ENCODE measurements at regions not wholly inside any gene's neighbourhood (a gene's known extent, or its start where the extent isn't known, plus 50 kb on each side); places are given as distances from the start of the nearest gene placed in this dataset.
"Not testable (repeated sequence)": the region's sequence is repeated elsewhere in the genome, so short reads cannot be mapped to it uniquely, and the experiment has no call there.

DNA sequence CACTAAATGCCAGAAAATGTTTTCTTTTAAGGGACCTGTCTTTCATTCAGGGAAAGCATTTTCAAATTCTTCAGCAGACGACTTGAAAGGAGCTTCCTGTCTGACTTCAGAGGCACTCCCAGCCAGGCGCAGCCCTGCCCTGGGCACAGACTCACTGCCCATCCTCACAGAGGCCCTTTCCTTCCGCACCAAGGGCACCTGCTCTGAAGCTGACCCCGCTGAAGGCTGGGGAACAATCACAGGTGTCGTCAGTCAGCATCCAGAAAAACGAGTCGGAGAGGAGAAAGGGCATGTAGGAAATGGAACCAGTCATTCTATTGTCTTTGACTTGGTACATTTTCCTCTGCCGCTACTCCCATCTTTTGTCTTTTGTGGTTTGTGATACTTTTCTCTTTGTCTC lies 125.3 kb upstream of the PARD3 start:
- no peak overlapping the region; the same call in none of the 2 replicates for H3K27ac ChIP-seq
- DNase-seq (ENCODE audit: low spot score): no peak
- CTCF ChIA-PET: no interaction called here
- POLR2A ChIA-PET (ENCODE audit: low non-redundant PET): no interaction called here
- TF ChIP-seq, protein P1, sequence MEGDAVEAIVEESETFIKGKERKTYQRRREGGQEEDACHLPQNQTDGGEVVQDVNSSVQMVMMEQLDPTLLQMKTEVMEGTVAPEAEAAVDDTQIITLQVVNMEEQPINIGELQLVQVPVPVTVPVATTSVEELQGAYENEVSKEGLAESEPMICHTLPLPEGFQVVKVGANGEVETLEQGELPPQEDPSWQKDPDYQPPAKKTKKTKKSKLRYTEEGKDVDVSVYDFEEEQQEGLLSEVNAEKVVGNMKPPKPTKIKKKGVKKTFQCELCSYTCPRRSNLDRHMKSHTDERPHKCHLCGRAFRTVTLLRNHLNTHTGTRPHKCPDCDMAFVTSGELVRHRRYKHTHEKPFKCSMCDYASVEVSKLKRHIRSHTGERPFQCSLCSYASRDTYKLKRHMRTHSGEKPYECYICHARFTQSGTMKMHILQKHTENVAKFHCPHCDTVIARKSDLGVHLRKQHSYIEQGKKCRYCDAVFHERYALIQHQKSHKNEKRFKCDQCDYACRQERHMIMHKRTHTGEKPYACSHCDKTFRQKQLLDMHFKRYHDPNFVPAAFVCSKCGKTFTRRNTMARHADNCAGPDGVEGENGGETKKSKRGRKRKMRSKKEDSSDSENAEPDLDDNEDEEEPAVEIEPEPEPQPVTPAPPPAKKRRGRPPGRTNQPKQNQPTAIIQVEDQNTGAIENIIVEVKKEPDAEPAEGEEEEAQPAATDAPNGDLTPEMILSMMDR (conservative IDR thresholded peaks at IDR 0.05; ENCODE audit: low read depth): no peak

DNA sequence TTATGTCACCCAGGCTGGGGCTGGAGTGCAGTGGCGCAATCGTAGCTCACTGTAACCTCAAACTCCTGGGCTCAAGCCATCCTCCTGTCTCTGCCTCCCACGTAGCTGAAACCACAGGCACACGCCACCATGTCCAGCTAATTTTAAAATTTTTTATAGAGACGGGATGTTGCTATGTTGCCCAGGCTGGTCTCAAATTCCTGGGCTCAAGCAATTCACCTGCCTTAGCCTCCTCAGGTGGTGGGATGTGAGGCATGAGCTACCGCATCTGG lies 123.2 kb upstream of the PARD3 start:
- DNase-seq (ENCODE audit: low spot score): no peak
- TF ChIP-seq, protein P1 (conservative IDR thresholded peaks at IDR 0.05; ENCODE audit: low read depth): no peak
- ChIA-PET POLR2A (ENCODE audit: low non-redundant PET) (no interaction called here), CTCF (no interaction called here)
- H3K27ac ChIP-seq: no peak overlapping the region

DNA sequence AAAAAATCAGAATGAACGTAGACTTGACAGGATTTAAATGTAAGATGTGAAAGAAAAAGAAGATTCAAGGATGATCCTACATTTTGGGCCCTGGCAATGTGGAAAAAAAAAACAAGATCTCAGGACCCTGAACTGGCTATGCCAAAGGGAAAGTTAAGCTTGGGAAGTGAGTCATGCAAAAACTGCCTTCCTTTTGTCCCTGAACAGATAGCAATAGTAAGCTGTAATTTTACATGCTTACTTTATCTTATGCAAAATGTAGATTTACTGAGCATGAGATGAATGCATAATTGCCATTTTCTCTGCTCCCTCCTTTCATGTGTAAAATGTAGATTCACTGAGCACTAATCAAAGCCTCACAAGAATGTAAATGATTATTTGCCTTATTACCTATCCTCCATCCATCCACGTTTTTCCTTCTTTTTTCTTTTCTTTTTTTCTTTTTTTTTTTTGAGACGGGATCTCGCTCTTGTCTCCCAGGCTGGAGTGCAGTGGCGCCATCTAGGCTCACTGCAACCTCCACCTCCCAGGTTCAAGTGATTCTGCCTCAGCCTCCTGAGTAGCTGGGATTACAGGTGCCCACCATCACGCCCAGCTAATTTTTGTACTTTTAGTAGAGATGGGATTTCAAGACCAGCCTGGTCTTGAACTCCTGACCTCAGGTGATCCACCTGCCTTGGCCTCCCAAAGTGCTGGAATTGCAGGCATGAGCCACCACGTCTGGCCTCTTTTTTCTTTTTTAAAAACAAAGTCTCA lies 122.7 kb upstream of the PARD3 start:
- POLR2A ChIA-PET (ENCODE audit: low non-redundant PET); DNase-seq (ENCODE audit: low spot score); H3K27ac ChIP-seq: not testable (repeated sequence)
- CTCF ChIA-PET: interaction anchor here (0.6 kb wide), 1 partner anchor 49 kb away, joined by 9 read pairs; no protein-coding TSS in a partner anchor

DNA sequence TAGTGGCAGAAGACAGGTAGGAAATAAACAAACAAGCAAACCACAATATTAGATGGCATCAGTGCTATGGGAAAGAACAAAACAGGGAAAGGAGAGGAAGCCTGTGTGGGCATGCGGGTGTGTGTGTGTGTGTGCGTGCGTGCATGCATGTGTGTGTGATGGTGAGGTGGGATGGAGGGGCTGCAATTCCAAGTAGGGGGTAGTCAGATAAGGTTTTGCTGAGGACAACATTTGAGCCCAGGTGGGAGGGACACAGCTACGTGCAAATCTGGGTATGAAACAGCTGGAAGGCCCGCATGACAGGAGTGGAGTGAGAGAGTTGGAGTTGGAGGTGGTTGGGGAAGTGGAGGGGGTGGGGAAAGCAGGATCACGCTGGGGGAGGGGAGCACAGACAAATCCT lies 121.0 kb upstream of the PARD3 start:
- ChIA-PET POLR2A (ENCODE audit: low non-redundant PET) (no interaction called here), CTCF (interaction anchor here (0.6 kb wide), 1 partner anchor 118 kb away, joined by 4 read pairs; no protein-coding TSS in a partner anchor)
- no peak for DNase-seq (ENCODE audit: low spot score)
- no peak overlapping the region for H3K27ac ChIP-seq
- TF ChIP-seq, protein P1 (conservative IDR thresholded peaks at IDR 0.05; ENCODE audit: low read depth): no peak

DNA sequence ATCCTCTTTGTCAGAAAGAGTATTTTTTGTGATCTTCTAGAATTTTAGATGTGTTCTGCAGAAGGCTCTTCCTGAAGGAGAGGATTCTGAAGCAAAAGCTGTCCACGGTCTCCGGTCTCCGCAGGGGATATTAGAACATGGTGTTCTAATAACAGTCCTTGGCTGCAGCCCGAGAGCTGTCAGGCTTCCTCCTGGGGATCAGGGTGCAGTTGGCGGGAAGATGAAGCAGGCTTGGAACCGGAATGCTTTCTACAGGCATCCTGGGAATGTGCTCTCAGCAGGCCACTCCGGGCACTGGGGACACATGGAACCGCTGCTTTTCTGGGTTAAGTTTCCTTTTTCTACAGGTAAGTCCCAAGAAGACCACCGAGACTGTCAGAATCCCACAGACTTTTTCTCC lies 118.6 kb upstream of the PARD3 start:
- TF ChIP-seq, protein P1 (conservative IDR thresholded peaks at IDR 0.05; ENCODE audit: low read depth): no peak
- no peak for DNase-seq (ENCODE audit: low spot score)
- POLR2A ChIA-PET (ENCODE audit: low non-redundant PET): no interaction called here
- H3K27ac ChIP-seq: no peak overlapping the region
- CTCF ChIA-PET: no interaction called here

DNA sequence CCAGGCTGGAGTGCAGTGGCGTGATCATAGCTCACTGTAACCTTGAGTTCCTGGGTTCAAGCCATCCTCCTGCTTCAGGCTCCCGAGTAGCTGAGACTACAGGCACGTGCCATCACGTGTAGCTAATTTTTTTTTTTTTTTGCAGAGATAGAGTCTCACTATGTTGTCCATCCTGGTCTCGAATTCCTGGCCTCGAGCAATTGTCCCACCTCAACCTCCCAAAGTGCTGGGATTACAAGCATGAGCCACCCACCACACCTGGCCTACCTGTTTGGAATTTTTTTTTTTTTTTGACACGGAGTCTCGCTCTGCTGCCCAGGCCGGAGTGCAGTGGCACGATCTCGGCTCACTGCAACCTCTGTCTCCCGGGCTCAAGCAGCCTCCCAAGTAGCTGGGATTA lies 117.1 kb upstream of the PARD3 start:
- TF ChIP-seq, protein P1 (conservative IDR thresholded peaks at IDR 0.05; ENCODE audit: low read depth): no peak
- ChIA-PET CTCF (interaction anchor here (0.6 kb wide), 1 partner anchor 770 kb away, joined by 3 read pairs; no protein-coding TSS in a partner anchor), POLR2A (ENCODE audit: low non-redundant PET) (no interaction called here)
- H3K27ac ChIP-seq: no peak overlapping the region
- DNase-seq (ENCODE audit: low spot score): no peak

DNA sequence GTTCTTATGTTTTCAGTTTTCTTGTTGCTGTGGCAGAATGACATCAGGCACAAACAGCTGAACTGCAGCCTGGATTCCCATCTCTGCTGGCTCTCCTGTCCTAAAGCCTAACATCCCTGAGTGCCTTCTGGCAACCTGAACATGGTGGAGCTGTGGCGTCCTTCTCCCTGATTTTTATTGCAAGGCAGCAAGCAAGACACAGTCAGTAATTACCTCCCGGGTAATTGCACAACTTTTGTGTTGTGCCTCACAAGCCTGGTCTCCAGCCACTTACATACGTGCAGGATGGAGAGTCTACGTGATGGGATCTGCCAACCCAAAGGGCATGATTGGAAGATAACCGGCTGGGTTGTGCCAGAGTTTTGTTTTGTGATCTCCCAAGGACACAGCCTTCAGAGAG lies 116.1 kb upstream of the PARD3 start:
- ChIA-PET CTCF (interaction anchor here (0.7 kb wide), 1 partner anchor 56 kb away, joined by 4 read pairs; no protein-coding TSS in a partner anchor), POLR2A (ENCODE audit: low non-redundant PET) (no interaction called here)
- TF ChIP-seq, protein P1 (conservative IDR thresholded peaks at IDR 0.05; ENCODE audit: low read depth): no peak
- H3K27ac ChIP-seq: no peak overlapping the region
- DNase-seq (ENCODE audit: low spot score): no peak

Data from RWPE1 (cell line).